Effector memory CD8-positive, alpha-beta T cell (primary cell): ENCODE measurements at regions not wholly inside any gene's neighbourhood (a gene's known extent, or its start where the extent isn't known, plus 50 kb on each side); places are given as distances from the start of the nearest gene placed in this dataset.

Experiments used
- ATAC-seq: fragments of 150-1000 bp; cut with Tn5 transposase; replicated peaks from 2 replicates; pipeline ENCODE4 v1.10.0; 2021; ENCODE audit warnings: mild to moderate bottlenecking, moderate library complexity
- DNase-seq, 3 experiments: peaks; one replicate each; pipeline ENCODE4 v3.0.0; 2021
- H3K27ac Mint-ChIP-seq, 2 donors: one replicate each; pipeline ENCODE4 v1.8.0; 2022; ENCODE audit warnings: mild to moderate bottlenecking in 2 of 2, mixed read lengths in 2 of 2, moderate library complexity in 2 of 2
- H3K27me3 Mint-ChIP-seq, 2 donors: one replicate each; pipeline ENCODE4 v1.8.0; 2022; ENCODE audit warnings: mixed read lengths in 2 of 2
- H3K36me3 Mint-ChIP-seq: one replicate; pipeline ENCODE4 v1.8.0; 2022; ENCODE audit warnings: mild to moderate bottlenecking, moderate library complexity, mixed read lengths; ENCODE audit not compliant: insufficient read depth
- H3K4me1 Mint-ChIP-seq, 2 donors: one replicate each; pipeline ENCODE4 v1.8.0; 2022; ENCODE audit warnings: low read depth in 2 of 2, mixed read lengths in 2 of 2
- H3K4me3 Mint-ChIP-seq, 2 donors: one replicate each; pipeline ENCODE4 v1.8.0; 2022; ENCODE audit warnings: mild to moderate bottlenecking in 2 of 2, mixed read lengths in 2 of 2, moderate library complexity in 2 of 2
- H3K9me3 Mint-ChIP-seq, 2 donors: one replicate each; pipeline ENCODE4 v1.8.0; 2022; ENCODE audit warnings: mixed read lengths in 2 of 2

GRCh38 chr4:27318740-27319139, 458.1 kb downstream of the STIM2 start:
- Mint-ChIP-seq H3K27ac (no peak overlapping the region), H3K36me3 (no peaks in the 10 kb centered on the region), H3K4me1 (no peaks in the 10 kb centered on the region), H3K27me3 (peaks cover 0 to 7% of the 10 kb centered on the region in 2 donors), H3K9me3 (peaks cover 6% of the 10 kb centered on the region in 2 donors), H3K4me3 (no peak overlapping the region)
- DNase-seq = no peak
- no peak for ATAC-seq

- Mint-ChIP-seq H3K27me3 (no peaks in the 10 kb centered on the region), H3K27ac (no peak overlapping the region), H3K36me3 (no peaks in the 10 kb centered on the region), H3K4me3 (no peak overlapping the region), H3K9me3 (peaks cover 0 to 8% of the 10 kb centered on the region in 2 donors), H3K4me1 (no peaks in the 10 kb centered on the region)
- ATAC-seq (no peak), DNase-seq (no peak)
Observed at GRCh38 chr4:27326991-27327390, 466.4 kb downstream of the STIM2 start.

GRCh38 chr4:27327421-27328181, 467.0 kb downstream of the STIM2 start:
- H3K36me3 Mint-ChIP-seq = no peaks in the 10 kb centered on the region
- H3K9me3 Mint-ChIP-seq = peaks cover 0 to 8% of the 10 kb centered on the region in 2 donors
- H3K27me3 Mint-ChIP-seq = no peaks in the 10 kb centered on the region
- no peak overlapping the region for H3K27ac Mint-ChIP-seq
- no peak for ATAC-seq
- no peak overlapping the region for H3K4me3 Mint-ChIP-seq
- H3K4me1 Mint-ChIP-seq = no peaks in the 10 kb centered on the region
- no peak for DNase-seq

DNA sequence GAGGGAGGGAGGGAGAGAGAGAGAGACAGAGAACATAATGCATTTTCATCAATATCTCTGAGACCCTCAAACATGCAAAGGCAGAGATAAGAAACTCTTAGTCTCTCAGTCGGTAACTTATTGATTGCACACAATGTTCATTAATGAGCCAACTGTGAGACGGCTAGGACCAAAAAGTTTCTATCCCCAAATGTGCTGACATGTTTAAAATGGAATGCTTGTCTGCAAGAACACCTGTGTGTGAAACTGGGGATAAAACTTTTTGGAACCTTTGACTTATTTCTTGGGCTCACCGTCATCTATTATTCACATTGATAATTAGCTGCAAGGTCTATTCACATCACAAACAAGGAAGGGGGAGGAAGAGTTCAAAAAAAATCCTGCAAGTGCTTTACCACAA, 477.9 kb downstream of the STIM2 start:
- Mint-ChIP-seq H3K4me1 (no peaks in the 10 kb centered on the region), H3K4me3 (no peak overlapping the region), H3K27ac (no peak overlapping the region), H3K36me3 (no peaks in the 10 kb centered on the region), H3K9me3 (no peaks in the 10 kb centered on the region), H3K27me3 (no peaks in the 10 kb centered on the region)
- DNase-seq (no peak), ATAC-seq (no peak)

- H3K27me3 Mint-ChIP-seq = no peaks in the 10 kb centered on the region
- H3K4me1 Mint-ChIP-seq = no peaks in the 10 kb centered on the region
- no peak for ATAC-seq
Observed at GRCh38 chr4:27343411-27343810, 482.8 kb downstream of the STIM2 start.

GRCh38 chr4:27350161-27350560, 489.5 kb downstream of the STIM2 start:
- H3K27ac Mint-ChIP-seq = no peak overlapping the region
- no peak overlapping the region for H3K4me3 Mint-ChIP-seq
- ATAC-seq (no peak), DNase-seq (no peak)
- peaks cover 5 to 14% of the 10 kb centered on the region in 2 donors for H3K9me3 Mint-ChIP-seq
- H3K27me3 Mint-ChIP-seq = no peaks in the 10 kb centered on the region
- H3K4me1 Mint-ChIP-seq = no peaks in the 10 kb centered on the region
- H3K36me3 Mint-ChIP-seq = no peaks in the 10 kb centered on the region

More at GRCh38 chr4:27343411-27343810, 482.8 kb downstream of the STIM2 start:
- Mint-ChIP-seq H3K4me3 (no peak overlapping the region), H3K27ac (no peak overlapping the region), H3K9me3 (peaks cover 2 to 7% of the 10 kb centered on the region in 2 donors), H3K36me3 (no peaks in the 10 kb centered on the region)
- no peak for DNase-seq

- Mint-ChIP-seq H3K9me3 (no peaks in the 10 kb centered on the region), H3K27ac (no peak overlapping the region), H3K4me3 (no peak overlapping the region), H3K36me3 (no peaks in the 10 kb centered on the region), H3K4me1 (no peaks in the 10 kb centered on the region), H3K27me3 (no peaks in the 10 kb centered on the region)
- DNase-seq = no peak
- no peak for ATAC-seq
Observed at GRCh38 chr4:27357283-27357682, 496.6 kb downstream of the STIM2 start.

DNA sequence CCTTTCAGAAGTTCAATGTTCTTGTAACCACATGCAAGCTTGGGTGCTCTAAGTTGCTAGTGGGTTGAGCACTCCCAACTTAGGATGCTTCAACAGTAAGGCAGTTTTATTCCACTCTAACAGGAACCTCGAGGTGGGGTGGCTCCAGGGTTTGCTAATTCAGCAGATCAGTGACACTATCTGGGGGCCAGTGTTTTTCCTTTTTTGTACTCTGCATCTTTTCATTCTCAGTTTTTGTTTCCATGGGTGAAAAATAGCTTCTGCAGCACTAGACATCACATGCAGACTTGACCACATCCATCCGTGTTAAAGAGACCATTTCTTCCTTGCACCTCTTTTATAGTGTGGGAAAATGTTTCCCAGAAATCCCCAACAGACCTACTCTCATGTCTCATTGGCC, 497.6 kb downstream of the STIM2 start:
- Mint-ChIP-seq H3K4me3 (no peak overlapping the region), H3K27me3 (no peaks in the 10 kb centered on the region), H3K9me3 (no peaks in the 10 kb centered on the region), H3K27ac (no peak overlapping the region), H3K36me3 (no peaks in the 10 kb centered on the region), H3K4me1 (no peaks in the 10 kb centered on the region)
- ATAC-seq (no peak), DNase-seq (no peak)

DNA sequence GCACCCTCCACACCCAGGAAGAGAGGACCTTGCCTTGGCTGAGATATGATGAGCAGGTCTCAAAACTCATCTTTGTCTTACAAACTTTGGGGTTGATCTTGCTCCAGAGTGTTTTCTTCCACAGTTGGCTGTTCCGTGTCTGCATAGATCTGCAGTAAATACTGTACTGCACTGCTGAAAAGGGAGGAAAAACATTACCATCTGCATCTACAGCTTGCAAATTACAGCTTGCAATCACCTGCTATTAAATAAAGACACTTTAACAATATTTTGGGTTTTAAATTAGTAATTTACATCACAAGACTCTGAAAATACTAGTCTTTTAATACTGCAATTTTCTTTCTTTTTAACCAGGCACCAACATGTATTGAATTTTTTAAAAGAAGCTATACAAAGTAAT, 499.5 kb downstream of the STIM2 start:
- H3K9me3 Mint-ChIP-seq = peaks cover 0 to 10% of the 10 kb centered on the region in 2 donors
- no peak overlapping the region for H3K27ac Mint-ChIP-seq
- H3K36me3 Mint-ChIP-seq = no peaks in the 10 kb centered on the region
- no peaks in the 10 kb centered on the region for H3K4me1 Mint-ChIP-seq
- no peak for ATAC-seq
- DNase-seq = no peak
- no peak overlapping the region for H3K4me3 Mint-ChIP-seq
- no peaks in the 10 kb centered on the region for H3K27me3 Mint-ChIP-seq

DNA sequence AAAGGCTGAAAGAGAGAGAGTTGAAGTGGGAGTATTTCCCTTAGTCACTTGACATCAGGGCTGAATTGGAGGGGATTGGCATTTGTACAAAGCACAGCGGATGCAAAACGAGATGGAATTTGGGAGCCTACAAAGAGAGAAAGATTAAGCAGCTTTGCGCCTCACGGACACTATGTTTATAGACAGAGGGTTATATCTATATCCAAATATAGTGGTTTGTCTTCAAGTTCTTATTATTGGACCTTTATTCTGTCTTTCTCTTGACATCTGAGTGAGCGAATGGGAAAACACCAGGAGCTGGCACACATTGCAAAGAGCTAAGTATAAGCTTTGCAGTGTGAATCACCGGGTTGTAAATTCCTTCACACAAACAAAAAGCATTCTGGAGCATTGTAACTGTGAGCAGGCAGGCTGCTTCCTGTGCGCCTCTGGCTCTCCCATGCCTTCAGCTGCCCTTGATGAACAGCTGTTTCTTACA, 500.2 kb downstream of the STIM2 start:
- H3K27ac Mint-ChIP-seq = no peak overlapping the region
- DNase-seq = no peak
- ATAC-seq = no peak
- H3K4me3 Mint-ChIP-seq = no peak overlapping the region
- H3K36me3 Mint-ChIP-seq = no peaks in the 10 kb centered on the region
- peaks cover 0 to 10% of the 10 kb centered on the region in 2 donors for H3K9me3 Mint-ChIP-seq
- no peaks in the 10 kb centered on the region for H3K27me3 Mint-ChIP-seq
- H3K4me1 Mint-ChIP-seq = no peaks in the 10 kb centered on the region

DNA sequence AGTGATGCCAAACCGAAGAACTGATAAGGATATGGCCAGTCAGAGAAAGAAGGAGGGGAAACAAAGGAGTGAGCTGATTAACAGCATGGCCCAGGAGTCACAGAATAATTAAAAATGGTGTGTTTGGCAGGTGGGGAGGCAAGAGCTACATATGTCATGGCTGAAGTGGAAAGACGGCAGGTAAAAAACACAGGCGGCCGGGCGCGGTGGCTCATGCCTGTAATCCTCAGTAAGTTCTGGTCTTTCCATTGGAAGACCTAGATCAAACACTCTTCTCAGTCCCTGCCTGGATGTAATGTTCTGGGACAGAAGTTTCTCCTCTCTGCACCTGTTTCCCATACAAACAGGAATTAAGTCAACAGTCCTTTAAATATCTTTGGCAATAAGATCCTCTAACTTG, 503.9 kb downstream of the STIM2 start:
- Mint-ChIP-seq H3K36me3 (no peaks in the 10 kb centered on the region), H3K4me3 (no peak overlapping the region), H3K9me3 (peaks cover 0 to 10% of the 10 kb centered on the region in 2 donors), H3K27me3 (no peaks in the 10 kb centered on the region), H3K27ac (no peak overlapping the region), H3K4me1 (no peaks in the 10 kb centered on the region)
- ATAC-seq = no peak
- DNase-seq = no peak

DNA sequence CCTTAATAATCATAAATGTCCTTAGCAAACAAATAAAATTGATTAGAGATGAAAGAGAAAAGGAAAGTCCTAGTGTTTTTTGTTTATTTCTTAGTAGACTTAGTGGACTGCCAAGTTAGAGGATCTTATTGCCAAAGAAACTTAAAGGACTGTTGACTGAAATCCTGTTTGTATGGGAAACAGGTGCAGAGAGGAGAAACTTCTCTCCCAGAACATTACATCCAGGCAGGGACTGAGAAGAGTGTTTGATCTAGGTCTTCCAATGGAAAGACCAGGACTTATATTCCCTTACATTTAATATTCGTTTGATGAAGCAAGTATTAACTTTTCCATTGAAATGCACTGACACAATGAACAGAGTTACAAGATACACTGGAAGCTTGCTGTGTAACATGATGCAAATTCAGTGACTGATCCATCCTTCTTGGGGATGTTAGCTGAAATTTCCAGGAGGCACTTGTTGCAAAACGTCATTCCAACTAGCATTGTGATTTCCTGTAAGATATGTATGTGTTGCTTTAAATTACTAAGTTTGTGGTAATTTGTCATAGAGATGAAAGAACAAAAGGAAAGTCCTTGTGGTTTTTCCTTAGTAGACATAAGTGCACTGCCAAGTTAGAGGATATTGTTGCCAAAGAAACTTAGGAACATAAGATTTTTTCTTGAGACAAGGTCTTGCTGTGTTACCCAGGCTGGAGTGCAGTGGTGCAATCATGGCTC, 505.6 kb downstream of the STIM2 start:
- no peak for ATAC-seq
- DNase-seq = no peak
- Mint-ChIP-seq H3K36me3 (no peaks in the 10 kb centered on the region), H3K27ac (no peak overlapping the region), H3K9me3 (peaks cover 0 to 10% of the 10 kb centered on the region in 2 donors), H3K27me3 (no peaks in the 10 kb centered on the region), H3K4me1 (no peaks in the 10 kb centered on the region), H3K4me3 (no peak overlapping the region)

- no peak for DNase-seq
- no peaks in the 10 kb centered on the region for H3K36me3 Mint-ChIP-seq
- no peak overlapping the region for H3K4me3 Mint-ChIP-seq
- peaks cover 0 to 12% of the 10 kb centered on the region in 2 donors for H3K9me3 Mint-ChIP-seq
- H3K27ac Mint-ChIP-seq = no peak overlapping the region
- H3K27me3 Mint-ChIP-seq = no peaks in the 10 kb centered on the region
- H3K4me1 Mint-ChIP-seq = no peaks in the 10 kb centered on the region
- ATAC-seq = no peak
Observed at GRCh38 chr4:27368781-27369180, 508.1 kb downstream of the STIM2 start.

GRCh38 chr4:27381815-27382214, 521.2 kb downstream of the STIM2 start:
- ATAC-seq = no peak
- Mint-ChIP-seq H3K4me3 (no peak overlapping the region), H3K27ac (no peak overlapping the region), H3K27me3 (no peaks in the 10 kb centered on the region), H3K4me1 (no peaks in the 10 kb centered on the region), H3K36me3 (no peaks in the 10 kb centered on the region), H3K9me3 (peaks cover 4 to 8% of the 10 kb centered on the region in 2 donors)
- no peak for DNase-seq
